Type B pancreatic cell (in vitro differentiated cells): ENCODE measurements at regions not wholly inside any gene's neighbourhood (a gene's known extent, or its start where the extent isn't known, plus 50 kb on each side); places are given as distances from the start of the nearest gene placed in this dataset.

ENCODE experiments used
- DNase-seq: peaks from one replicate; pipeline ENCODE4 v3.0.0; 2021; ENCODE audit warnings: mixed read lengths; ENCODE audit not compliant: unreplicated experiment; ENCODE audit errors: extremely low spot score
- H3K27ac Mint-ChIP-seq: 2 replicates; pipeline ENCODE4 v1.8.0; 2021; ENCODE audit warnings: mild to moderate bottlenecking, mixed read lengths
- H3K27me3 Mint-ChIP-seq: 2 replicates; pipeline ENCODE4 v1.8.0; 2021; ENCODE audit warnings: mixed read lengths
- H3K36me3 Mint-ChIP-seq: 2 replicates; pipeline ENCODE4 v1.8.0; 2021; ENCODE audit warnings: mixed read lengths
- H3K4me1 Mint-ChIP-seq: one replicate; pipeline ENCODE4 v1.8.0; 2021; ENCODE audit warnings: mixed read lengths; ENCODE audit not compliant: unreplicated experiment
- H3K4me3 Mint-ChIP-seq: 2 replicates; pipeline ENCODE4 v1.8.0; 2021; ENCODE audit warnings: mild to moderate bottlenecking, mixed read lengths
- H3K9me3 Mint-ChIP-seq: 2 replicates; pipeline ENCODE4 v1.8.0; 2021; ENCODE audit warnings: mixed read lengths
- CTCF ChIP-seq: fragments of 200-600 bp; sonication (generic); conservative IDR thresholded peaks from 2 replicates; pipeline ENCODE4 v1.5.0; 2021; ENCODE audit warnings: antibody characterized with exemption, mild to moderate bottlenecking

- Mint-ChIP-seq H3K36me3 (no peaks in the 10 kb centered on the region), H3K4me3 (no peak overlapping the region), H3K27ac (no peak overlapping the region), H3K9me3 (peaks cover 9% of the 10 kb centered on the region), H3K27me3 (peaks cover 3% of the 10 kb centered on the region), H3K4me1 (no peaks in the 10 kb centered on the region)
- TF ChIP-seq CTCF: no peak
- DNase-seq: no peak
Observed at GRCh38 chr10:6333973-6334372, 131.2 kb downstream of the PFKFB3 start.

GRCh38 chr10:6336016-6336415 is 133.3 kb downstream of the PFKFB3 start:
- Mint-ChIP-seq H3K9me3 (peaks cover 9% of the 10 kb centered on the region), H3K4me3 (no peak overlapping the region), H3K36me3 (no peaks in the 10 kb centered on the region), H3K27ac (no peak overlapping the region), H3K4me1 (no peaks in the 10 kb centered on the region), H3K27me3 (peaks cover 7% of the 10 kb centered on the region)
- no peak for TF ChIP-seq CTCF
- DNase-seq: no peak

GRCh38 chr10:6337382-6337781 is 134.7 kb downstream of the PFKFB3 start:
- peaks cover 10% of the 10 kb centered on the region for H3K27me3 Mint-ChIP-seq
- no peak for DNase-seq
- H3K36me3 Mint-ChIP-seq: no peaks in the 10 kb centered on the region
- peaks cover 9% of the 10 kb centered on the region for H3K9me3 Mint-ChIP-seq
- H3K27ac Mint-ChIP-seq: no peak overlapping the region
- H3K4me3 Mint-ChIP-seq: no peak overlapping the region
- no peak for TF ChIP-seq CTCF
- H3K4me1 Mint-ChIP-seq: no peaks in the 10 kb centered on the region

GRCh38 chr10:6338361-6338760 is 135.6 kb downstream of the PFKFB3 start:
- peaks cover 11% of the 10 kb centered on the region for H3K27me3 Mint-ChIP-seq
- no peaks in the 10 kb centered on the region for H3K36me3 Mint-ChIP-seq
- H3K27ac Mint-ChIP-seq: no peak overlapping the region
- H3K9me3 Mint-ChIP-seq: peaks cover 7% of the 10 kb centered on the region
- no peak for DNase-seq
- H3K4me1 Mint-ChIP-seq: no peaks in the 10 kb centered on the region
- no peak overlapping the region for H3K4me3 Mint-ChIP-seq
- TF ChIP-seq CTCF: no peak

GRCh38 chr10:6339891-6340290 is 137.2 kb downstream of the PFKFB3 start:
- H3K9me3 Mint-ChIP-seq: no peaks in the 10 kb centered on the region
- no peaks in the 10 kb centered on the region for H3K36me3 Mint-ChIP-seq
- no peak for TF ChIP-seq CTCF
- H3K4me3 Mint-ChIP-seq: no peak overlapping the region
- H3K27ac Mint-ChIP-seq: no peak overlapping the region
- no peak for DNase-seq
- H3K27me3 Mint-ChIP-seq: peaks cover 17% of the 10 kb centered on the region
- no peaks in the 10 kb centered on the region for H3K4me1 Mint-ChIP-seq

GRCh38 chr10:6342096-6342685 is 139.5 kb downstream of the PFKFB3 start:
- no peak for TF ChIP-seq CTCF
- H3K36me3 Mint-ChIP-seq: no peaks in the 10 kb centered on the region
- no peak overlapping the region for H3K4me3 Mint-ChIP-seq
- H3K27me3 Mint-ChIP-seq: peaks cover 26% of the 10 kb centered on the region
- DNase-seq: no peak
- no peaks in the 10 kb centered on the region for H3K9me3 Mint-ChIP-seq
- H3K27ac Mint-ChIP-seq: no peak overlapping the region
- no peaks in the 10 kb centered on the region for H3K4me1 Mint-ChIP-seq
